Spleen (tissue), 11 donors: ENCODE measurements at regions not wholly inside any gene's neighbourhood (a gene's known extent, or its start where the extent isn't known, plus 50 kb on each side); places are given as distances from the start of the nearest gene placed in this dataset.

Source experiments
- DNase-seq: peaks from one replicate; pipeline ENCODE4 v3.0.0-alpha.2; 2020
- H3K27ac ChIP-seq, 8 donors: fragments of 200-600 bp; sonication (generic) in 7 of 8; 1 replicate in 4 of 8; 2 replicates in 4 of 8; pipeline versions ENCODE4 v1.5.0 to v1.8.0; 2016 to 2021; ENCODE audit warnings: inconsistent platforms in 4 of 8, mild to moderate bottlenecking in 4 of 8, moderate library complexity in 1 of 8
- H3K27me3 ChIP-seq, 7 donors: fragments of 200-600 bp; sonication (generic) in 6 of 7; replicated peaks in 1 of 7; 1 replicate in 4 of 7; 2 replicates in 3 of 7; pipeline versions ENCODE4 v1.5.0 to v1.8.0; 2016 to 2021; ENCODE audit warnings: inconsistent platforms in 3 of 7, mild to moderate bottlenecking in 1 of 7
- H3K36me3 ChIP-seq, 6 donors: fragments of 200-600 bp; sonication (generic) in 5 of 6; 1 replicate in 4 of 6; 2 replicates in 2 of 6; pipeline versions ENCODE4 v1.5.0 to v1.8.0; 2016 to 2021; ENCODE audit warnings: inconsistent platforms in 2 of 6
- H3K4me1 ChIP-seq, 6 donors: fragments of 200-600 bp; sonication (generic) in 5 of 6; 1 replicate in 3 of 6; 2 replicates in 3 of 6; pipeline versions ENCODE4 v1.5.0 to v1.8.0; 2016 to 2021; ENCODE audit warnings: inconsistent platforms in 3 of 6
- H3K4me3 ChIP-seq, 8 donors: fragments of 200-600 bp; sonication (generic) in 7 of 8; 1 replicate in 4 of 8; 2 replicates in 4 of 8; pipeline versions ENCODE4 v1.5.0 to v1.8.0; 2016 to 2021; ENCODE audit warnings: inconsistent platforms in 4 of 8, mild to moderate bottlenecking in 4 of 8, moderate library complexity in 2 of 8
- H3K9me3 ChIP-seq, 8 donors: fragments of 200-600 bp; sonication (generic) in 7 of 8; 1 replicate in 4 of 8; 2 replicates in 4 of 8; pipeline versions ENCODE4 v1.5.0 to v1.8.0; 2016 to 2021; ENCODE audit warnings: inconsistent platforms in 4 of 8
- POLR2A ChIP-seq, 3 donors: fragments of 450-650 bp; IDR thresholded peaks; one replicate each; pipeline ENCODE4 v1.5.1; 2017; ENCODE audit warnings: antibody characterized with exemption in 3 of 3, mild to moderate bottlenecking in 1 of 3
- POLR2AphosphoS5 ChIP-seq, 3 donors: sonication (generic); formaldehyde crosslinking; IDR thresholded peaks; one replicate each; pipeline ENCODE4 v1.5.1; 2017; ENCODE audit warnings: antibody characterized with exemption in 3 of 3
- WGBS, 5 donors: extraction: QIAGEN DNeasy Blood & Tissue Kit in 3 of 5; methylation state at CpG; one replicate each; pipeline versions ENCODE4 v1.1.5 to v1.1.7; 2013 to 2018; 5-methylcytosine and 5-hydroxymethylcytosine counted together
- intact Hi-C: fragments of 100-400 bp; cut with DNase I; formaldehyde crosslinking; loops from one replicate; pipeline ENCODE4 v1.15.0; 2023; ENCODE audit warnings: low total_unique reads
- TF ChIP-seq, protein P1 (sequence below), 11 experiments: fragments of 200-600 bp in 7 of 11; fragments of 450-650 bp in 4 of 11; sonication (generic) in 4 of 11; IDR thresholded peaks in 8 of 11; conservative IDR thresholded peaks in 3 of 11; 1 replicate in 7 of 11; 2 replicates in 4 of 11; pipeline versions ENCODE4 v1.4.0 to v1.8.0; 2016 to 2021; ENCODE audit warnings: antibody characterized with exemption in 11 of 11, inconsistent platforms in 4 of 11, mild to moderate bottlenecking in 1 of 11
- donor health status: healthy with polysubstance abuse.
- donor health status: DM: no; HTN: no; CAD: no; lungs with moderate emphysema.
- donor health status: DM: no; HTN: no; CAD: no.
- donor health status: Bipolar disorder and iron deficiency.
- donor health status: healthy.
- donor health status: DM: no; HTN: no; CAD: no.
- donor health status: DM: yes; HTN: yes; CAD: no.

DNA sequence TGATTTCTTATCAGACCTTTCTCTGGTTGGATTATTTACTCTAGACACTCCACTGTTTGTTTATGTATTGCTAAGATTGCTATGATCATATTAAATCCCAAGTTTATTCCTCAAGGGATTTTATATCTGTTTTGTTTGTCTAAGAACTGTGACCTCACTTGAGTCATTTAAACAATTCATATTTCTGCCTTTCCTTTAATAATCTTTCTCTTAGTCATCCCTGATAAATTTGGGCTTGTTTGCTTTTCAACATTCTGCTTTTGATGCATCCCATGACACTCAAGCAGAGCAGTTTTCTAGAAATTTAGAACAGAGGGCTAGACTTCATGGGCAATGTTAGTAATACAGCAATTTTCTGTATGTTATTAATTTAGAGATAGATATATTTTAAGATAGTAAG, 231.6 kb upstream of the TNC start:
- DNase-seq: no peak
- Histone ChIP-seq H3K27me3 (no peaks in the 10 kb centered on the region), H3K27ac (no peak overlapping the region), H3K4me3 (no peak overlapping the region), H3K4me1 (no peaks in the 10 kb centered on the region), H3K36me3 (no peaks in the 10 kb centered on the region), H3K9me3 (peaks cover 0 to 10% (median 6%) of the 10 kb centered on the region in 8 donors)
- TF ChIP-seq POLR2AphosphoS5 (IDR thresholded peaks at IDR 0.05) (no peak), POLR2A (IDR thresholded peaks at IDR 0.05) (no peak)
- TF ChIP-seq, protein P1, sequence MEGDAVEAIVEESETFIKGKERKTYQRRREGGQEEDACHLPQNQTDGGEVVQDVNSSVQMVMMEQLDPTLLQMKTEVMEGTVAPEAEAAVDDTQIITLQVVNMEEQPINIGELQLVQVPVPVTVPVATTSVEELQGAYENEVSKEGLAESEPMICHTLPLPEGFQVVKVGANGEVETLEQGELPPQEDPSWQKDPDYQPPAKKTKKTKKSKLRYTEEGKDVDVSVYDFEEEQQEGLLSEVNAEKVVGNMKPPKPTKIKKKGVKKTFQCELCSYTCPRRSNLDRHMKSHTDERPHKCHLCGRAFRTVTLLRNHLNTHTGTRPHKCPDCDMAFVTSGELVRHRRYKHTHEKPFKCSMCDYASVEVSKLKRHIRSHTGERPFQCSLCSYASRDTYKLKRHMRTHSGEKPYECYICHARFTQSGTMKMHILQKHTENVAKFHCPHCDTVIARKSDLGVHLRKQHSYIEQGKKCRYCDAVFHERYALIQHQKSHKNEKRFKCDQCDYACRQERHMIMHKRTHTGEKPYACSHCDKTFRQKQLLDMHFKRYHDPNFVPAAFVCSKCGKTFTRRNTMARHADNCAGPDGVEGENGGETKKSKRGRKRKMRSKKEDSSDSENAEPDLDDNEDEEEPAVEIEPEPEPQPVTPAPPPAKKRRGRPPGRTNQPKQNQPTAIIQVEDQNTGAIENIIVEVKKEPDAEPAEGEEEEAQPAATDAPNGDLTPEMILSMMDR (IDR thresholded peaks at IDR 0.05 in 8 of 11, conservative IDR thresholded peaks at IDR 0.05 in 3 of 11): no peak
- intact Hi-C loops: no loop called here

DNA sequence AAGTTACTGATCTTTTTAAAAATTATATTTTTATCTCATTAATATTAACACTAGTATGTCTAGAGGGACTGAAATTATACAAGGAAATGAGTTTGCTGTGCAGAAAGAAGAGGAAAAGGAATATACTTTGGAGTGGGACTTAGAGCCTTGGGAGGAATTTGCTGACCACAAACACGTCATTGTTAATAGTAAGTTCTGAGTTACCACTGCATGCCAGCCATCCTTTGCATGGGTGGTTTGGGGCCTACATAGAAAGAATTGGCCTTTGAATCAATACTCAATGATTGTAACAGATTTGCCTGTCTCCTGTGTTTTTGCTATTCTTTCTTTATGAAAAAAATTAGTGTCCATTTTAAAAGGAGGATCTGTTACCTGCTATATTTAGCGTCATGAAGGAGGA, 232.6 kb upstream of the TNC start:
- H3K36me3 ChIP-seq: no peaks in the 10 kb centered on the region
- no peak for DNase-seq
- TF ChIP-seq, protein P1 (IDR thresholded peaks at IDR 0.05 in 8 of 11, conservative IDR thresholded peaks at IDR 0.05 in 3 of 11): no peak
- TF ChIP-seq POLR2A (IDR thresholded peaks at IDR 0.05): no peak
- no peak for TF ChIP-seq POLR2AphosphoS5 (IDR thresholded peaks at IDR 0.05)
- no peaks in the 10 kb centered on the region for H3K4me1 ChIP-seq
- peaks cover 0 to 10% (median 6%) of the 10 kb centered on the region in 8 donors for H3K9me3 ChIP-seq
- intact Hi-C loops: no loop called here
- 73 to 91% (median 86%) methylated on average over 2 of the region's 2 CpGs for WGBS, 5 donors
- H3K27me3 ChIP-seq: no peaks in the 10 kb centered on the region
- H3K4me3 ChIP-seq: no peak overlapping the region
- H3K27ac ChIP-seq: no peak overlapping the region

DNA sequence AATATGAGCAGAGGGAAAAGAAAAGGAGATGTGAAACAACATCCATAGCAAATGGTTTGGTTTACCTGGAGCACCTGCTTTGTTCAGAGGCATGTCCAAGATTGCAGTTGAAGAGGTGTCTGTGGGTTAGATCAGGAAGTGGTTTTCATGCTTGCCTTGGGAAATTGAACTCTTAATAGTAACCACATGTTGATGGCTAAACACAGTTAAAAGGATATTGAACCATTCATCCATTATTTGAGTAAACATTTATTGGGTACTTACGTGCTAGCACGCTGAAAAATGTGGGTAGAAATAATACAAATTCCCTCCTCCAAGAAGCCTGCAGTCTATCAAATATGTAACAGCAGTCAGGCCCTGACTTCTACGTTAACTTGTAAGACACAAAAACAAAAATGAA, 235.7 kb upstream of the TNC start:
- TF ChIP-seq POLR2AphosphoS5 (IDR thresholded peaks at IDR 0.05): no peak
- TF ChIP-seq POLR2A (IDR thresholded peaks at IDR 0.05): no peak
- TF ChIP-seq, protein P1 (IDR thresholded peaks at IDR 0.05 in 8 of 11, conservative IDR thresholded peaks at IDR 0.05 in 3 of 11): no peak
- Histone ChIP-seq H3K9me3 (no peaks in the 10 kb centered on the region), H3K36me3 (no peaks in the 10 kb centered on the region), H3K4me3 (no peak overlapping the region), H3K27ac (no peak overlapping the region), H3K27me3 (no peaks in the 10 kb centered on the region), H3K4me1 (no peaks in the 10 kb centered on the region)
- WGBS, 5 donors: 69 to 85% (median 73%) methylated on average over 3 of the region's 3 CpGs
- intact Hi-C loops: no loop called here
- DNase-seq: no peak

DNA sequence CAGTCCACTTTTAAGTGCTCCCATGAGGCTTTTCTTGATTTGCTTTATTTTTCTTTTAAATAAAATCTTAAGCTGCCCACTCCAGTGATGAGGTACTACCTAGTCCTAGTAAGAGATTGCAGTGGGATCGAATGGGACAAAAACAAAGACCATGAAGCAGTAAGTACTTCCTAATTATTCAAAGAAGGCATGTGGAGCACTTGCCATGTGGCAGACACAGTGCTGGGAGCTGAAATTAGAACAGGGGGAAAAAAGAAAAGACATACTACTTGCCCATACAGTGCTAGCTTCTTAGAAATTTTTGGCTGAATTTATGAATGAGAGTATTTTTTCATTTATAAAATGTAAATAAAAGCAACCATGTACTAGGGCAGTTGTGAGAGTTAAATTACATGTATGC, 239.9 kb upstream of the TNC start:
- WGBS, 5 donors: 48 to 64% (median 56%) methylated on average over 1 of the region's 1 CpG
- DNase-seq: no peak
- no peaks in the 10 kb centered on the region for H3K4me1 ChIP-seq
- no peaks in the 10 kb centered on the region for H3K36me3 ChIP-seq
- no peak overlapping the region for H3K27ac ChIP-seq
- intact Hi-C loops: no loop called here
- no peaks in the 10 kb centered on the region for H3K9me3 ChIP-seq
- H3K4me3 ChIP-seq: no peak overlapping the region
- TF ChIP-seq POLR2AphosphoS5 (IDR thresholded peaks at IDR 0.05) (no peak), POLR2A (IDR thresholded peaks at IDR 0.05) (no peak)
- TF ChIP-seq, protein P1 (IDR thresholded peaks at IDR 0.05 in 8 of 11, conservative IDR thresholded peaks at IDR 0.05 in 3 of 11): no peak
- no peaks in the 10 kb centered on the region for H3K27me3 ChIP-seq
